Gastroesophageal sphincter (tissue), 3 donors: ENCODE measurements at regions not wholly inside any gene's neighbourhood (a gene's known extent, or its start where the extent isn't known, plus 50 kb on each side); places are given as distances from the start of the nearest gene placed in this dataset.

Experiments
- CTCF ChIP-seq, 4 experiments: fragments of 200-600 bp in 2 of 4; fragments of 450-650 bp in 2 of 4; sonication (generic) in 1 of 4; IDR thresholded peaks; one replicate each; pipeline ENCODE4 v1.5.1; 2017 to 2019; ENCODE audit warnings: antibody characterized with exemption in 4 of 4, mild to moderate bottlenecking in 2 of 4, moderate library complexity in 2 of 4
- EP300 ChIP-seq: sonication (generic); formaldehyde crosslinking; IDR thresholded peaks from one replicate; pipeline ENCODE4 v1.6.1; 2017; ENCODE audit warnings: antibody characterized with exemption, mild to moderate bottlenecking
- POLR2AphosphoS5 ChIP-seq: sonication (generic); formaldehyde crosslinking; IDR thresholded peaks from one replicate; pipeline ENCODE4 v1.6.1; 2017; ENCODE audit warnings: antibody characterized with exemption

- TF ChIP-seq CTCF (IDR thresholded peaks at IDR 0.05) = no peak
- TF ChIP-seq EP300 = no peak
- no peak for TF ChIP-seq POLR2AphosphoS5
Observed at GRCh38 chr22:20645954-20646353, 128.0 kb upstream of the SERPIND1 start.
